ENCODE measurements at regions not wholly inside any gene's neighbourhood (a gene's known extent, or its start where the extent isn't known, plus 50 kb on each side); places are given as distances from the start of the nearest gene placed in this dataset.

DNA sequence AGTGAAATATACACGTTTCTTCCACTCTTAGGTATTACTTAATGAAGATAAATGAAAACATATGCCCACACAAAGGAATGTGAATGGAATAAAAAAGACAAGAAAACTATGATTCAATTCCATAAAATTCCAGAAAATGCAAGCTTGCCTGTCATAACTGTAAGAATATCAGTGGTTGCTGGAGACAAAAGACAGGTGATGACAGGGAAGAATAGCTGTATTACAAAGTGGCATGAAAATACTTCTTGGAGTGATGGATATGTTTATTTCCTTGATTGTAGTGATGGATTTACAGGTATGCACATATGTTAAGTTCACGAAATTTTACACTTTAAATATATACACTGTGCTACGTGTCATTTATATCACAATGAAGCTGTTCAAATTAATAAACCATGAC lies 553.3 kb downstream of the HTR1A start:
- no peak overlapping the region for H2AFZ ChIP-seq (ENCODE audit: low read depth, low read length)
- in situ Hi-C loops (cut with MboI), result no loop called here
- FAIRE-seq, result no peak
- DNase-seq (ENCODE audit: extremely low read depth in 1 of 4, low spot score in 3 of 4), result no peak
- no peak overlapping the region for H3K4me3 ChIP-seq
- ChIA-PET POLR2A (no interaction called here), CTCF (ENCODE audit: low intra/inter-chr PET ratio) (no interaction called here)
- H3K27me3 ChIP-seq (ENCODE audit: control insufficient read depth in 2 of 2, insufficient read depth in 2 of 2, low read length in 2 of 2), result no peaks in the 10 kb centered on the region
- WGBS (ENCODE audit: insufficient coverage, low coverage, missing lambda C conversion rate), result 0% methylated on average over 3 of the region's 3 CpGs
- ATAC-seq, result no peak
- no peak for TF ChIP-seq HMGN3 (IDR thresholded peaks at IDR 0.05; ENCODE audit: borderline replicate concordance, extremely low read depth, insufficient read length, low read depth, low read length)
- TF ChIP-seq CHD4 (IDR thresholded peaks at IDR 0.05; ENCODE audit: insufficient read depth, insufficient replicate concordance, low read depth, low read length, poor library complexity, severe bottlenecking), result no peak
- TF ChIP-seq TAF7 (tag; IDR thresholded peaks at IDR 0.05), result no peak
- no peak for TF ChIP-seq CBFA2T3 (IDR thresholded peaks at IDR 0.05)
- no peak for TF ChIP-seq TCFL5 (CRISPR knock-in tag; conservative IDR thresholded peaks at IDR 0.05)
- no peak for TF ChIP-seq TCF15 (CRISPR knock-in tag; IDR thresholded peaks at IDR 0.05)
- TF ChIP-seq BRD4 (IDR thresholded peaks at IDR 0.05), result no peak
- TF ChIP-seq ZNF551 (CRISPR knock-in tag; IDR thresholded peaks at IDR 0.05), result no peak
- no peak for TF ChIP-seq KDM5B (IDR thresholded peaks at IDR 0.05; ENCODE audit: insufficient replicate concordance, low read depth, low read length)
- no peaks in the 10 kb centered on the region for H3K79me2 ChIP-seq (ENCODE audit: control insufficient read depth, insufficient read depth, low read length)
- H3K27ac ChIP-seq (ENCODE audit: extremely low read depth, low read depth, low read length), result no peak overlapping the region
- no peak overlapping the region for H3K4me2 ChIP-seq (ENCODE audit: insufficient read depth, low read length)
- no peaks in the 10 kb centered on the region for H4K20me1 ChIP-seq (replicated peaks; ENCODE audit: control insufficient read depth, insufficient read depth, low read length)
- no peaks in the 10 kb centered on the region for H3K9me1 ChIP-seq (ENCODE audit: control insufficient read depth, insufficient read depth, low read length)
- intact Hi-C loops (cut with micrococcal nuclease), result no loop called here
- H3K9me3 ChIP-seq (replicated peaks; ENCODE audit: control insufficient read depth, insufficient read depth, low read depth, low read length), result no peaks in the 10 kb centered on the region
- BruUV-seq (replicated peaks), result no TSS peak
- no peaks in the 10 kb centered on the region for H3K36me3 ChIP-seq (ENCODE audit: control insufficient read depth, insufficient read depth, low read length)
- H3K9ac ChIP-seq (ENCODE audit: insufficient read depth in 1 of 2, low read depth in 2 of 2, low read length in 2 of 2), result no peak overlapping the region
- H3K4me1 ChIP-seq (replicated peaks in 1 of 2; ENCODE audit: control insufficient read depth in 2 of 2, insufficient read depth in 2 of 2, low read length in 2 of 2), result no peaks in the 10 kb centered on the region

All from K562 (cell line).